HepG2 (cell line): ENCODE measurements at regions not wholly inside any gene's neighbourhood (a gene's known extent, or its start where the extent isn't known, plus 50 kb on each side); places are given as distances from the start of the nearest gene placed in this dataset.

Source experiments
- ATAC-seq: fragments of 200-7000 bp; cut with Tn5 transposase; 3 replicates; pipeline ENCODE4 v1.9.1; 2020; ENCODE audit warnings: mild to moderate bottlenecking, moderate library complexity
- BruUV-seq: library from RNA; stranded (reverse); fragments of 400-500 nt; replicated peaks from 2 replicates; lab custom pipeline; 2021; lab: Mats Ljungman, UMichigan
- CTCF ChIA-PET: fragments of 300-600 bp; formaldehyde crosslinking; extraction: SDS; loops from one replicate; lab custom pipeline; 2021; ENCODE audit warnings: low total read pairs, inconsistent platforms, low intra/inter-chr PET ratio; lab: Yijun Ruan, JAX
- POLR2A ChIA-PET: fragments of 350-600 bp; sonication (Branson Sonifier 250); formaldehyde crosslinking; loops from one replicate; lab custom pipeline; 2020; ENCODE audit warnings: antibody characterized with exemption, inconsistent platforms; lab: Yijun Ruan, JAX
- DNase-seq: peaks from one replicate; pipeline ENCODE4 v3.0.0-alpha.2; 2015; ENCODE audit warnings: low spot score
- FAIRE-seq: peaks from 3 replicates; lab custom pipeline; 2011; peaks lifted over from hg19 to GRCh38; lab: Jason Lieb, UNC
- H2AFZ ChIP-seq: one replicate; pipeline ENCODE4 v1.6.1; 2011; ENCODE audit warnings: low read length, inconsistent platforms
- H3K27ac ChIP-seq: fragments of 300-600 bp; 3 replicates; pipeline ENCODE4 v1.8.0; 2011; ENCODE audit warnings: mixed run types, mild to moderate bottlenecking, mixed read lengths, low read length, inconsistent platforms; ENCODE audit not compliant: insufficient read depth; ENCODE audit errors: extremely low read length
- H3K27me3 ChIP-seq, 2 experiments: fragments of 200-600 bp in 1 of 2; 2 replicates in 1 of 2; 3 replicates in 1 of 2; pipeline versions ENCODE4 v1.6.0 to v1.8.0; 2011; ENCODE audit warnings: low read length in 2 of 2, mild to moderate bottlenecking in 2 of 2, moderate library complexity in 2 of 2, inconsistent platforms in 1 of 2; ENCODE audit not compliant: insufficient read depth in 2 of 2, control insufficient read depth in 1 of 2
- H3K36me3 ChIP-seq, 2 experiments: fragments of 200-600 bp in 1 of 2; replicated peaks in 1 of 2; 2 replicates in 1 of 2; 3 replicates in 1 of 2; pipeline versions ENCODE4 v1.5.1 to v1.8.0; 2011; ENCODE audit warnings: low read length in 2 of 2, inconsistent platforms in 1 of 2; ENCODE audit not compliant: insufficient read depth in 2 of 2, control insufficient read depth in 1 of 2
- H3K4me1 ChIP-seq: 2 replicates; pipeline ENCODE4 v1.5.1; 2012; ENCODE audit warnings: low read length, inconsistent platforms; ENCODE audit not compliant: insufficient read depth
- H3K4me2 ChIP-seq: 2 replicates; pipeline ENCODE4 v1.6.0; 2011; ENCODE audit warnings: low read depth, low read length, inconsistent platforms
- H3K4me3 ChIP-seq, 3 experiments: fragments of 200-600 bp in 1 of 3; sonication (generic), shearing (Covaris generic) in 1 of 3; replicated peaks in 1 of 3; 2 replicates each; pipeline ENCODE4 v1.5.1; 2011 to 2016; ENCODE audit warnings: low read length in 3 of 3, inconsistent platforms in 2 of 3, low read depth in 2 of 3, mild to moderate bottlenecking in 2 of 3, control low read depth in 1 of 3, mixed read lengths in 1 of 3; ENCODE audit not compliant: insufficient read depth in 1 of 3
- H3K79me2 ChIP-seq: one replicate; pipeline ENCODE4 v1.6.1; 2011; ENCODE audit warnings: low read length, inconsistent platforms; ENCODE audit not compliant: insufficient read depth
- H3K9ac ChIP-seq: 2 replicates; pipeline ENCODE4 v1.6.0; 2011; ENCODE audit warnings: mild to moderate bottlenecking, low read depth, low read length, inconsistent platforms; ENCODE audit not compliant: insufficient read depth
- H3K9me3 ChIP-seq: 2 replicates; pipeline ENCODE4 v1.5.1; 2012; ENCODE audit warnings: mild to moderate bottlenecking, low read length
- H4K20me1 ChIP-seq: 2 replicates; pipeline ENCODE4 v1.6.0; 2011; ENCODE audit warnings: inconsistent platforms, mild to moderate bottlenecking, low read length, moderate library complexity; ENCODE audit not compliant: insufficient read depth
- FOXJ3 ChIP-seq: sonication (generic); formaldehyde crosslinking; IDR thresholded peaks from 2 replicates; pipeline ENCODE4 v1.4.0; 2020; ENCODE audit warnings: missing genetic modification reagents, mild to moderate bottlenecking, borderline replicate concordance
- KMT2A ChIP-seq: sonication (generic); formaldehyde crosslinking; IDR thresholded peaks from 2 replicates; pipeline ENCODE4 v1.4.0; 2020; ENCODE audit warnings: missing genetic modification reagents
- MED8 ChIP-seq: sonication (generic); formaldehyde crosslinking; IDR thresholded peaks from 2 replicates; pipeline ENCODE4 v1.8.1; 2023; ENCODE audit warnings: mild to moderate bottlenecking, missing genetic modification reagents; ENCODE audit not compliant: insufficient replicate concordance
- MIXL1 ChIP-seq: IDR thresholded peaks from 2 replicates; pipeline ENCODE4 v1.6.1; 2016
- SIN3A ChIP-seq: IDR thresholded peaks from 2 replicates; pipeline ENCODE4 v1.6.1; 2011; ENCODE audit warnings: low read depth, mild to moderate bottlenecking, control low read depth, low read length, borderline replicate concordance
- WIZ ChIP-seq: sonication (generic); formaldehyde crosslinking; IDR thresholded peaks from 2 replicates; pipeline ENCODE4 v1.5.1; 2020; ENCODE audit warnings: mild to moderate bottlenecking, missing genetic modification reagents
- ZNF672 ChIP-seq: sonication (generic); formaldehyde crosslinking; IDR thresholded peaks from 2 replicates; pipeline ENCODE4 v1.8.1; 2022; ENCODE audit warnings: missing genetic modification reagents
- ZZZ3 ChIP-seq: sonication (generic); formaldehyde crosslinking; IDR thresholded peaks from 2 replicates; pipeline ENCODE4 v1.4.0; 2020; ENCODE audit warnings: missing genetic modification reagents, mild to moderate bottlenecking, borderline replicate concordance
- WGBS: methylation state at CpG from one replicate; pipeline ENCODE4 v1.1.6; 2017; ENCODE audit warnings: low lambda C conversion rate; 5-methylcytosine and 5-hydroxymethylcytosine counted together
- in situ Hi-C: cut with HindIII; loops from 2 replicates; pipeline ENCODE4 v1.10.0; 2017; ENCODE audit warnings: low pct_unique_long_range_greater_than_20kb; ENCODE audit not compliant: extremely low pct_ligation_motif_present
- intact Hi-C: fragments of 100-400 bp; cut with micrococcal nuclease; formaldehyde crosslinking; loops from one replicate; pipeline ENCODE4 v1.10.0; 2022; ENCODE audit not compliant: unreplicated experiment
- TF ChIP-seq, protein P1 (sequence below): IDR thresholded peaks from 2 replicates; pipeline ENCODE4 v1.6.1; 2016; ENCODE audit warnings: low read depth
- TF ChIP-seq, protein P2 (sequence below): fragments of 450-650 bp; IDR thresholded peaks from 2 replicates; pipeline ENCODE4 v1.6.1; 2016
- TF ChIP-seq, protein P3 (sequence below): sonication (generic); formaldehyde crosslinking; IDR thresholded peaks from 2 replicates; pipeline ENCODE4 v1.5.1; 2020; ENCODE audit warnings: missing genetic modification reagents, mild to moderate bottlenecking, borderline replicate concordance

DNA sequence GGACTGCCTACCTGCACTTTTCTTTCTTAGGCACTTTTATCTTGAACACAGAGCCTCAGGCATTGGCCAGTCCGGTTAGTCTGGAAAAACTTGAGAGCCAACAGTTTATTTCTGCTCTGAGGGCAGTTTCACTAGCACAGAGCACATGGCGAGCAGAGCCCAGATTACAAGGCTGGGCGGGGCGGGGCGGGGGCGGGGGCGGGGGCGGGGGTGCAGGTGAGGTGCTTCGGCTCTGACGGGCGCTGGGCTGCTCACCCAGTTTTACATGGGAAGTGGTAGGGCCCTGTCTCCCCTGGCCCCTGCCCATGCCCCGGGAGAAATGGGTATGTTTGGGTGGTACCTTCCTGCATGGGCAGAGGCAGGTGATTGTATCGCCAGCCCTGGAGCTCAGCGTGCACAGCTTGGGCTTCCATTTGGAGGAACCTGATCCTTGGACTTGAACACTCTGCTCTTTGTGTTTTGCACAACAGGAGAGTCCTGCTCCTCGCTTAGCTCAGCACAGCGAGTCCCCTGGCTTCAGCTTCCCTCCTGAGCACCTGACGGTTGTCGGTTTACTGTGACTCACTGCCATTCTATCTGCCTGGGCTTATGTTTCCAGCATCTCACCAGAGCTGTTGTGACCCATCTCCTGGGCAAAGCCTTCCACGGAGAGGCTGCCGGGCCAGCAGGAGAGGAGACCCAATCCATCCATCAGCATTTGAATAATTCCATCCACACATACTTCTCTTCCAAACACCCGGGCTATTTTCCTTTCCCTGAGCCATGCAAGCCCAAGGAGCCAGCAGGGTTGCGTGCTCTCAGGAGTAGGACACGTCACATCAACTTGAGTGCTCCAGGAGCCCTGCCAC is 108.5 kb downstream of the ARF6 start:
- Histone ChIP-seq H3K4me3 (peak overlapping the region; percentile 63 to 80 (median 67)), H2AFZ (no peak overlapping the region), H3K36me3 (no peaks in the 10 kb centered on the region), H3K27me3 (no peaks in the 10 kb centered on the region), H3K79me2 (no peaks in the 10 kb centered on the region), H3K9me3 (no peaks in the 10 kb centered on the region), H3K9ac (peak overlapping the region; percentile 76), H3K4me2 (peak overlapping the region; percentile 81), H3K4me1 (peaks cover 51% of the 10 kb centered on the region), H3K27ac (peak overlapping the region; percentile 87), H4K20me1 (no peaks in the 10 kb centered on the region)
- intact Hi-C loops (loop anchor here (5.0 to 10.0 kb wide), 4 partner anchors 34 to 106 kb away; no protein-coding TSS in a partner anchor), in situ Hi-C loops (loop anchor here (5.0 kb wide), 2 partner anchors 106 to 109 kb away; partner anchors contain the start of gene ARF6)
- POLR2A ChIA-PET: interaction anchor here (0.6 to 6.3 kb wide), 21 partner anchors 9 to 140 kb away, joined by 3 to 85 read pairs (median 5); partner anchors contain the start of gene ARF6
- FAIRE-seq: peak; percentile 87
- ATAC-seq: peak; percentile 78
- DNase-seq: peak; percentile 86
- WGBS: 0% methylated on average over 10 of the region's 23 CpGs
- CTCF ChIA-PET: no interaction called here
- BruUV-seq: TSS peak; percentile 80
- TF ChIP-seq MIXL1 (CRISPR knock-in tag) (no peak), KMT2A (peak; percentile 24), ZNF672 (no peak), MED8 (CRISPR knock-in tag) (no peak), WIZ (CRISPR knock-in tag) (no peak), FOXJ3 (no peak; the same call in 1 of the 2 replicates), SIN3A (no peak), ZZZ3 (CRISPR knock-in tag) (no peak)
- TF ChIP-seq, protein P1, sequence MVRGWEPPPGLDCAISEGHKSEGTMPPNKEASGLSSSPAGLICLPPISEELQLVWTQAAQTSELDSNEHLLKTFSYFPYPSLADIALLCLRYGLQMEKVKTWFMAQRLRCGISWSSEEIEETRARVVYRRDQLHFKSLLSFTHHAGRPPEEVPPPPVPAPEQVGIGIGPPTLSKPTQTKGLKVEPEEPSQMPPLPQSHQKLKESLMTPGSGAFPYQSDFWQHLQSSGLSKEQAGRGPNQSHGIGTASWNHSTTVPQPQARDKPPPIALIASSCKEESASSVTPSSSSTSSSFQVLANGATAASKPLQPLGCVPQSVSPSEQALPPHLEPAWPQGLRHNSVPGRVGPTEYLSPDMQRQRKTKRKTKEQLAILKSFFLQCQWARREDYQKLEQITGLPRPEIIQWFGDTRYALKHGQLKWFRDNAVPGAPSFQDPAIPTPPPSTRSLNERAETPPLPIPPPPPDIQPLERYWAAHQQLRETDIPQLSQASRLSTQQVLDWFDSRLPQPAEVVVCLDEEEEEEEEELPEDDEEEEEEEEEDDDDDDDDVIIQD: 0 out of 2 replicates have a peak, but pooled peaks have one; percentile 24
- TF ChIP-seq, protein P2, sequence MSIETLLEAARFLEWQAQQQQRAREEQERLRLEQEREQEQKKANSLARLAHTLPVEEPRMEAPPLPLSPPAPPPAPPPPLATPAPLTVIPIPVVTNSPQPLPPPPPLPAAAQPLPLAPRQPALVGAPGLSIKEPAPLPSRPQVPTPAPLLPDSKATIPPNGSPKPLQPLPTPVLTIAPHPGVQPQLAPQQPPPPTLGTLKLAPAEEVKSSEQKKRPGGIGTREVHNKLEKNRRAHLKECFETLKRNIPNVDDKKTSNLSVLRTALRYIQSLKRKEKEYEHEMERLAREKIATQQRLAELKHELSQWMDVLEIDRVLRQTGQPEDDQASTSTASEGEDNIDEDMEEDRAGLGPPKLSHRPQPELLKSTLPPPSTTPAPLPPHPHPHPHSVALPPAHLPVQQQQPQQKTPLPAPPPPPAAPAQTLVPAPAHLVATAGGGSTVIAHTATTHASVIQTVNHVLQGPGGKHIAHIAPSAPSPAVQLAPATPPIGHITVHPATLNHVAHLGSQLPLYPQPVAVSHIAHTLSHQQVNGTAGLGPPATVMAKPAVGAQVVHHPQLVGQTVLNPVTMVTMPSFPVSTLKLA: no peak
- TF ChIP-seq, protein P3, sequence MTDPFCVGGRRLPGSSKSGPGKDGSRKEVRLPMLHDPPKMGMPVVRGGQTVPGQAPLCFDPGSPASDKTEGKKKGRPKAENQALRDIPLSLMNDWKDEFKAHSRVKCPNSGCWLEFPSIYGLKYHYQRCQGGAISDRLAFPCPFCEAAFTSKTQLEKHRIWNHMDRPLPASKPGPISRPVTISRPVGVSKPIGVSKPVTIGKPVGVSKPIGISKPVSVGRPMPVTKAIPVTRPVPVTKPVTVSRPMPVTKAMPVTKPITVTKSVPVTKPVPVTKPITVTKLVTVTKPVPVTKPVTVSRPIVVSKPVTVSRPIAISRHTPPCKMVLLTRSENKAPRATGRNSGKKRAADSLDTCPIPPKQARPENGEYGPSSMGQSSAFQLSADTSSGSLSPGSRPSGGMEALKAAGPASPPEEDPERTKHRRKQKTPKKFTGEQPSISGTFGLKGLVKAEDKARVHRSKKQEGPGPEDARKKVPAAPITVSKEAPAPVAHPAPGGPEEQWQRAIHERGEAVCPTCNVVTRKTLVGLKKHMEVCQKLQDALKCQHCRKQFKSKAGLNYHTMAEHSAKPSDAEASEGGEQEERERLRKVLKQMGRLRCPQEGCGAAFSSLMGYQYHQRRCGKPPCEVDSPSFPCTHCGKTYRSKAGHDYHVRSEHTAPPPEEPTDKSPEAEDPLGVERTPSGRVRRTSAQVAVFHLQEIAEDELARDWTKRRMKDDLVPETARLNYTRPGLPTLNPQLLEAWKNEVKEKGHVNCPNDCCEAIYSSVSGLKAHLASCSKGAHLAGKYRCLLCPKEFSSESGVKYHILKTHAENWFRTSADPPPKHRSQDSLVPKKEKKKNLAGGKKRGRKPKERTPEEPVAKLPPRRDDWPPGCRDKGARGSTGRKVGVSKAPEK (CRISPR knock-in tag): no peak
